ENCODE measurements at regions not wholly inside any gene's neighbourhood (a gene's known extent, or its start where the extent isn't known, plus 50 kb on each side); places are given as distances from the start of the nearest gene placed in this dataset.
"Not testable (repeated sequence)": the region's sequence is repeated elsewhere in the genome, so short reads cannot be mapped to it uniquely, and the experiment has no call there.

GRCh38 chr1:189226779-189227178 is 1250.9 kb downstream of the BRINP3 start:
- no peak for DNase-seq (ENCODE audit: low spot score in 2 of 2)
- TF ChIP-seq POLR2A (IDR thresholded peaks at IDR 0.05) (no peak), CTCF (IDR thresholded peaks at IDR 0.05) (no peak)
- no peak overlapping the region for H3K4me3 ChIP-seq (ENCODE audit: low read depth, poor library complexity, severe bottlenecking)
- intact Hi-C loops (cut with DNase I; ENCODE audit: low total_unique reads), result no loop called here
- 64 to 76% methylated on average over 1 of the region's 1 CpG for WGBS, 2 donors

DNA sequence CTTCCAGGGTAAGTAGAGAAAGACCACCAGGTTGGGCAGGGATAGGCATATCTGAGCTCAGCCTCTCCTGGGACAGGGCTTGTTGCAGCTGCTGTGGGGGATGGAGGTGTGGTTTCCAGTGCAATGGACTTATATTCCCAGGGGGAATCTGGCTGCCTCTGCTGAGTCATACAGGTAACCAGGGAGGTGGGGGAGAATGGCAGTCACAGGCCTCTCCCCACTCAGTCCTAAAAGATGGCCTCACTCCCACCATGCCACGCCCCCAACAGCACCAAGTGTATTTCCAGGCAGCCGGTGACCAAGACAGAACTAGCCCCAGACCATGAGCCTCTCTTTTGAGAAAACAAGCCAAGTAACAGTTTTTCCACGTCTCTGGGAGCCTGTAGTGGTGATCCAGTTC is 1240.7 kb downstream of the BRINP3 start:
- intact Hi-C loops (cut with DNase I; ENCODE audit: low total_unique reads), result no loop called here
- no peak for DNase-seq (ENCODE audit: low spot score in 2 of 2)
- WGBS, 2 donors, result 63 to 82% methylated on average over 3 of the region's 3 CpGs
- TF ChIP-seq POLR2A (IDR thresholded peaks at IDR 0.05) (no peak), CTCF (IDR thresholded peaks at IDR 0.05) (no peak)
- H3K4me3 ChIP-seq (ENCODE audit: low read depth, poor library complexity, severe bottlenecking), result no peak overlapping the region

- intact Hi-C loops (cut with DNase I; ENCODE audit: low total_unique reads), result no loop called here
- 83 to 86% methylated on average over 18 of the region's 18 CpGs for WGBS, 2 donors
- no peak for DNase-seq (ENCODE audit: low spot score in 2 of 2)
- H3K4me3 ChIP-seq (ENCODE audit: low read depth, poor library complexity, severe bottlenecking), result no peak overlapping the region
- TF ChIP-seq CTCF (IDR thresholded peaks at IDR 0.05), result no peak
- TF ChIP-seq POLR2A (IDR thresholded peaks at IDR 0.05), result no peak
Observed at GRCh38 chr1:189253601-189254350, 1223.9 kb downstream of the BRINP3 start.

DNA sequence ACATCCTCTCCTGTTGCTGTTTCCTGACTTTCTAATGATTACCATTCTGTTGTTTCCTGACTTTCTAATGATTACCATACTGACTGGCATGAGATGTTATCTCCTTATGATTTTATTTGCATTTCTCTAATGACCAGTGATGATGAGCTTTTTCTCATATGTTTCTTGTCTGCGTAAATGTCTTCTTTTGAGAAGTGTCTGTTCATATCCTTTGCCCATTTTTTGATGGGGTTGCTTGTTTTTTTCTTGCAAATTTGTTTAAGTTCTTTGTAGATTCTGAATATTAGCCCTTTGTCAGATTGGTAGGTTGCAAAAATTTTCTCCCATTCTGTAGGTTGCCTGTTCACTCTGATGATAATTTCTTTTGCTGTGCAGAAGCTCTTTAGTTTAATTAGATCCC is 1216.5 kb downstream of the BRINP3 start:
- intact Hi-C loops (cut with DNase I; ENCODE audit: low total_unique reads); H3K4me3 ChIP-seq (ENCODE audit: low read depth, poor library complexity, severe bottlenecking); DNase-seq (ENCODE audit: low spot score in 2 of 2): not testable (repeated sequence)
- 89 to 100% methylated on average over 1 of the region's 1 CpG for WGBS, 2 donors

- no peak for DNase-seq (ENCODE audit: low spot score in 2 of 2)
- TF ChIP-seq POLR2A (IDR thresholded peaks at IDR 0.05) (no peak), CTCF (IDR thresholded peaks at IDR 0.05) (no peak)
- intact Hi-C loops (cut with DNase I; ENCODE audit: low total_unique reads), result no loop called here
- H3K4me3 ChIP-seq (ENCODE audit: low read depth, poor library complexity, severe bottlenecking), result no peak overlapping the region
- 83 to 89% methylated on average over 2 of the region's 2 CpGs for WGBS, 2 donors
Observed at GRCh38 chr1:189269011-189269410, 1208.7 kb downstream of the BRINP3 start.

DNA sequence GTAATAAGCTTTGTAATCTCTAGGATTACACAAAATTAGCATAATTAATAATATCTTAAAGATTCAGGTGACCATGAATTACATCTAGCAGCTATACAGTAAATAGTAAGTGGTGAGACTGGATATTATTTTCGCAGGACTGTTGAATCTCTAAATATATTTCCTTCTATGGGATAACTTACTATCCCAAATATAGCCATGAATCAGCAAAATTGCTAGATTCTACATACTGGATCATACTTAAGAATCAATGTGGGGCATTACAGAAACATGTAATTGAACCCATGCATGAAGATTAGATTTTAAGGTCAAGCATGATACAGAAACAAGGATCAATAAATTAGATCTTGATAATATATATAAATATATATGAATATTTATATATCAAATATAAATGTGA is 1203.4 kb downstream of the BRINP3 start:
- no peak for DNase-seq (ENCODE audit: low spot score in 2 of 2)
- intact Hi-C loops (cut with DNase I; ENCODE audit: low total_unique reads), result no loop called here
- TF ChIP-seq CTCF (IDR thresholded peaks at IDR 0.05) (no peak), POLR2A (IDR thresholded peaks at IDR 0.05) (no peak)
- WGBS, 2 donors, result 85 to 94% methylated on average over 1 of the region's 1 CpG
- H3K4me3 ChIP-seq (ENCODE audit: low read depth, poor library complexity, severe bottlenecking), result no peak overlapping the region
